H1 (cell line): ENCODE measurements at regions not wholly inside any gene's neighbourhood (a gene's known extent, or its start where the extent isn't known, plus 50 kb on each side); places are given as distances from the start of the nearest gene placed in this dataset.

ENCODE experiments used
- CTCF ChIA-PET: fragments of 300-600 bp; sonication (Branson Sonifier 250); formaldehyde crosslinking; loops from one replicate; lab custom pipeline; 2021; ENCODE audit not compliant: partially characterized antibody; lab: Charles Lee
- POLR2A ChIA-PET: fragments of 300-600 bp; sonication (Branson Sonifier 250); formaldehyde crosslinking; loops from one replicate; lab custom pipeline; 2021; ENCODE audit warnings: inconsistent platforms; ENCODE audit not compliant: partially characterized antibody; lab: Charles Lee
- DNase-seq, 2 experiments: peaks; one replicate each; pipeline versions ENCODE4 v3.0.0 to v3.0.0-alpha.2; 2010 to 2022; ENCODE audit warnings: low spot score in 2 of 2, low read depth in 1 of 2, mixed read lengths in 1 of 2
- FAIRE-seq: peaks from 2 replicates; lab custom pipeline; 2011; peaks lifted over from hg19 to GRCh38; lab: Jason Lieb, UNC
- H2AFZ ChIP-seq: 2 replicates; pipeline ENCODE4 v1.8.1; 2012; ENCODE audit warnings: low read length, inconsistent platforms
- H2AK5ac ChIP-seq: 2 replicates; pipeline ENCODE4 v1.6.1; 2013; ENCODE audit warnings: low read depth, low read length
- H2BK120ac ChIP-seq: replicated peaks from 2 replicates; pipeline ENCODE3; 2013; ENCODE audit warnings: low read depth, low read length, inconsistent platforms
- H2BK12ac ChIP-seq: 2 replicates; pipeline ENCODE4 v1.6.1; 2013; ENCODE audit warnings: low read depth, low read length
- H2BK15ac ChIP-seq: 2 replicates; pipeline ENCODE4 v1.6.1; 2013; ENCODE audit warnings: low read length
- H2BK20ac ChIP-seq: 2 replicates; pipeline ENCODE4 v1.6.1; 2013; ENCODE audit warnings: low read length
- H2BK5ac ChIP-seq: 2 replicates; pipeline ENCODE4 v1.6.1; 2013; ENCODE audit warnings: low read depth, low read length
- H3K14ac ChIP-seq: 2 replicates; pipeline ENCODE4 v1.6.1; 2013; ENCODE audit warnings: inconsistent platforms; ENCODE audit not compliant: insufficient read length
- H3K18ac ChIP-seq: 2 replicates; pipeline ENCODE4 v1.6.1; 2013; ENCODE audit warnings: low read length; ENCODE audit errors: extremely low read depth
- H3K23ac ChIP-seq: 2 replicates; pipeline ENCODE4 v1.6.1; 2013; ENCODE audit warnings: inconsistent platforms; ENCODE audit not compliant: insufficient read length
- H3K23me2 ChIP-seq: 2 replicates; pipeline ENCODE4 v1.6.1; 2013; ENCODE audit warnings: low read depth, low read length
- H3K27ac ChIP-seq: 2 replicates; pipeline ENCODE4 v1.6.1; 2011; ENCODE audit warnings: low read depth, low read length, inconsistent platforms
- H3K27me3 ChIP-seq, 4 experiments: replicated peaks in 1 of 4; 1 replicate in 1 of 4; 2 replicates in 3 of 4; pipeline versions ENCODE4 v1.6.1 to v1.8.1; 2011 to 2013; ENCODE audit warnings: low read length in 3 of 4, mild to moderate bottlenecking in 3 of 4, inconsistent platforms in 2 of 4, mixed read lengths in 2 of 4, moderate library complexity in 1 of 4; ENCODE audit not compliant: control insufficient read depth in 3 of 4, insufficient read depth in 3 of 4; ENCODE audit errors: extremely low read depth in 1 of 4
- H3K36me3 ChIP-seq, 4 experiments: 2 replicates each; pipeline versions ENCODE4 v1.6.1 to v1.8.1; 2011 to 2013; ENCODE audit warnings: mild to moderate bottlenecking in 4 of 4, low read length in 3 of 4, moderate library complexity in 2 of 4, control low read depth in 1 of 4, inconsistent platforms in 1 of 4; ENCODE audit not compliant: insufficient read depth in 4 of 4, control insufficient read depth in 2 of 4
- H3K4ac ChIP-seq: replicated peaks from 2 replicates; pipeline ENCODE3; 2013; ENCODE audit warnings: low read length, low read depth, mixed read lengths, inconsistent platforms; ENCODE audit not compliant: insufficient read length
- H3K4me1 ChIP-seq, 4 experiments: replicated peaks in 1 of 4; 1 replicate in 1 of 4; 2 replicates in 3 of 4; pipeline versions ENCODE4 v1.6.1 to v1.8.1; 2011 to 2013; ENCODE audit warnings: low read length in 3 of 4, inconsistent platforms in 2 of 4, mixed read lengths in 1 of 4; ENCODE audit not compliant: insufficient read depth in 4 of 4, control insufficient read depth in 3 of 4
- H3K4me2 ChIP-seq, 2 experiments: 2 replicates each; pipeline versions ENCODE4 v1.6.1 to v1.8.1; 2011 to 2013; ENCODE audit warnings: low read depth in 2 of 2, low read length in 2 of 2, control low read depth in 1 of 2, inconsistent platforms in 1 of 2, mild to moderate bottlenecking in 1 of 2; ENCODE audit not compliant: insufficient read depth in 1 of 2
- H3K4me3 ChIP-seq, 4 experiments: fragments of 200-600, 300-600 bp in 1 of 4; sonication (generic), shearing (Covaris generic), sonication (Bioruptor Twin) in 1 of 4; 2 replicates each; pipeline versions ENCODE4 v1.5.1 to v1.8.1; 2011 to 2016; ENCODE audit warnings: low read length in 4 of 4, low read depth in 3 of 4, control low read depth in 2 of 4, inconsistent platforms in 2 of 4, mild to moderate bottlenecking in 2 of 4, mixed read lengths in 1 of 4, moderate library complexity in 1 of 4; ENCODE audit not compliant: insufficient read depth in 2 of 4; ENCODE audit errors: extremely low read depth in 1 of 4
- H3K56ac ChIP-seq: replicated peaks from 2 replicates; pipeline ENCODE3; 2013; ENCODE audit warnings: low read depth, mild to moderate bottlenecking, mixed read lengths, low read length, inconsistent platforms; ENCODE audit not compliant: insufficient read length
- H3K79me1 ChIP-seq: 2 replicates; pipeline ENCODE4 v1.6.1; 2013; ENCODE audit warnings: low read depth, low read length, control low read depth
- H3K79me2 ChIP-seq, 2 experiments: 2 replicates each; pipeline versions ENCODE4 v1.6.1 to v1.8.1; 2012 to 2013; ENCODE audit warnings: low read length in 2 of 2, mild to moderate bottlenecking in 2 of 2, inconsistent platforms in 1 of 2; ENCODE audit not compliant: insufficient read depth in 2 of 2, control insufficient read depth in 1 of 2
- H3K9ac ChIP-seq, 4 experiments: replicated peaks in 1 of 4; 1 replicate in 1 of 4; 2 replicates in 3 of 4; pipeline versions ENCODE4 v1.6.1 to v1.8.1; 2011 to 2013; ENCODE audit warnings: low read depth in 3 of 4, low read length in 3 of 4, control low read depth in 2 of 4, mild to moderate bottlenecking in 2 of 4, moderate library complexity in 2 of 4, inconsistent platforms in 1 of 4; ENCODE audit errors: extremely low read depth in 1 of 4
- H3K9me3 ChIP-seq, 2 experiments: 2 replicates each; pipeline versions ENCODE4 v1.6.1 to v1.8.1; 2012 to 2013; ENCODE audit warnings: mild to moderate bottlenecking in 2 of 2, moderate library complexity in 2 of 2, control low read depth in 1 of 2, inconsistent platforms in 1 of 2, low read depth in 1 of 2, low read length in 1 of 2, mixed read lengths in 1 of 2; ENCODE audit not compliant: insufficient read depth in 2 of 2
- H4K20me1 ChIP-seq, 2 experiments: replicated peaks in 1 of 2; 2 replicates each; pipeline versions ENCODE3 to v1.8.1; 2011 to 2013; ENCODE audit warnings: inconsistent platforms in 2 of 2, low read length in 2 of 2, mild to moderate bottlenecking in 1 of 2; ENCODE audit not compliant: insufficient read depth in 2 of 2, control insufficient read depth in 1 of 2
- H4K5ac ChIP-seq: 2 replicates; pipeline ENCODE4 v1.6.1; 2013; ENCODE audit warnings: low read length, low read depth, mixed read lengths, inconsistent platforms; ENCODE audit not compliant: insufficient read length
- H4K8ac ChIP-seq: 2 replicates; pipeline ENCODE4 v1.8.0; 2013; ENCODE audit warnings: mild to moderate bottlenecking, moderate library complexity, low read length, inconsistent platforms; ENCODE audit not compliant: insufficient read depth; ENCODE audit errors: extremely low read depth
- H4K91ac ChIP-seq: replicated peaks from 2 replicates; pipeline ENCODE3; 2013; ENCODE audit warnings: low read length, mixed read lengths, inconsistent platforms; ENCODE audit not compliant: insufficient read length
- ASH2L ChIP-seq: fragments of 200-600, 300-600 bp; sonication (generic); IDR thresholded peaks from one replicate; pipeline ENCODE4 v1.7.1; 2017; ENCODE audit warnings: low read length
- EZH2 ChIP-seq: fragments of 200-600 bp; sonication (generic); IDR thresholded peaks from 2 replicates; pipeline ENCODE4 v1.7.1; 2012; ENCODE audit warnings: low read depth, mild to moderate bottlenecking, moderate library complexity, low read length, inconsistent platforms; ENCODE audit not compliant: severe bottlenecking
- HDAC6 ChIP-seq: IDR thresholded peaks from one replicate; pipeline ENCODE4 v1.7.1; 2012; ENCODE audit warnings: low read depth, mild to moderate bottlenecking, inconsistent platforms, low read length, moderate library complexity
- KDM5A ChIP-seq: fragments of 200-600 bp; IDR thresholded peaks from 2 replicates; pipeline ENCODE4 v1.7.1; 2012; ENCODE audit warnings: mild to moderate bottlenecking, low read length, inconsistent platforms, mixed read lengths
- POU5F1 ChIP-seq: IDR thresholded peaks from 2 replicates; pipeline ENCODE4 v1.6.1; 2011; ENCODE audit warnings: low read depth, mild to moderate bottlenecking, low read length, moderate library complexity
- SIN3A ChIP-seq, 2 experiments: IDR thresholded peaks in 1 of 2; conservative IDR thresholded peaks in 1 of 2; 2 replicates each; pipeline ENCODE4 v1.6.1; 2011 to 2012; ENCODE audit warnings: low read length in 2 of 2, improper control_type of control experiment in 1 of 2, low read depth in 1 of 2, mild to moderate bottlenecking in 1 of 2
- SRF ChIP-seq: IDR thresholded peaks from 2 replicates; pipeline ENCODE4 v1.6.1; 2011; ENCODE audit warnings: mild to moderate bottlenecking, low read depth, low read length, moderate library complexity
- WGBS, 2 experiments: shearing (Covaris generic) in 1 of 2; methylation state at CpG; one replicate each; pipeline versions ENCODE4 v1.1.6 to v1.1.7; 2013 to 2015; ENCODE audit warnings: low lambda C conversion rate in 2 of 2, mixed read lengths in 2 of 2, inconsistent platforms in 1 of 2, low coverage in 1 of 2, missing lambda C conversion rate in 1 of 2; ENCODE audit not compliant: insufficient replicate concordance in 2 of 2, insufficient coverage in 1 of 2, insufficient read length in 1 of 2; ENCODE audit errors: extremely low coverage in 1 of 2, missing lambda C conversion rate in 1 of 2; 5-methylcytosine and 5-hydroxymethylcytosine counted together
- TF ChIP-seq, protein P1 (sequence below): IDR thresholded peaks from 2 replicates; pipeline ENCODE4 v1.6.1; 2012; ENCODE audit warnings: inconsistent platforms
- TF ChIP-seq, protein P2 (sequence below), 3 experiments: IDR thresholded peaks; 1 replicate in 2 of 3; 2 replicates in 1 of 3; pipeline versions ENCODE4 v1.5.1 to v1.6.1; 2011; ENCODE audit warnings: low read length in 3 of 3, mild to moderate bottlenecking in 3 of 3, inconsistent platforms in 2 of 3, low read depth in 1 of 3, moderate library complexity in 1 of 3; ENCODE audit not compliant: insufficient read depth in 1 of 3; ENCODE audit errors: control extremely low read depth in 1 of 3
- TF ChIP-seq, protein P3 (sequence below): IDR thresholded peaks from 2 replicates; pipeline ENCODE4 v1.6.1; 2011; ENCODE audit warnings: low read depth, mild to moderate bottlenecking, low read length; ENCODE audit not compliant: insufficient read depth

DNA sequence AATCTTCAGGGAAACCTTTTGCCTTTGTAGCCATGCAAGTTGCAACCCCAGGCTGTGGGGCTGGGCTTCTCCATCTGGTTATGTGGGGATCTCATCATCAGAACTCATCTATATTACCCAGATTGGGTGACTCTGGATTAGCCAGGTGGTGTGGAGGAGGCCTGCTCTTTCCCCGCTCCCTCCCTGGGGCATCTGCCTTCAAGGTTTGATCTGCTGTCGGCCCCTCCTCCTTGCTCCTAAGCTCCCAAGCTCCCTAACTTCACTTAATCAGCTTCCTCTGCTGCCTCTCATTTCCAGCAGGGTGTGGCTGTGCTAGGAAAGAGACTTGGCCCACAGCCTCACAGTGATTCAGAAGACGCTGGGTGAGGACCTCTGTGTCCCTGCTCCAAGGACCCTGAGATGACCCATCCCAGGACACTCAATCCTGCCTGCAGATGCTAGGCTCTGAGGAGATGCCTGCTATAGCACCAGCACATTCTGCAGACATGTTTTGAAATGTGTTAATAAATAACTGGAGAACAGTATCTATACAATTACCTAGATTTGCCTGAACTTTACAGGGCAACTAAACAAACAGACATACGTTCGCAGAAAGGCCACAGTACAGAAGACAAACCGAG, 392.1 kb upstream of the PODXL start:
- Histone ChIP-seq H3K27me3 (peaks cover 0 to 14% (median 6%) of the 10 kb centered on the region in 4 experiments; a peak in 3 of 7 replicates), H3K56ac (no peak overlapping the region), H2BK5ac (no peak overlapping the region), H3K18ac (no peak overlapping the region), H3K23me2 (no peaks in the 10 kb centered on the region), H2BK20ac (no peak overlapping the region), H3K4me3 (no peak overlapping the region), H3K14ac (no peak overlapping the region), H3K4me2 (no peak overlapping the region), H4K91ac (no peak overlapping the region), H3K23ac (no peak overlapping the region), H3K27ac (no peak overlapping the region), H3K79me1 (no peaks in the 10 kb centered on the region), H2BK15ac (no peak overlapping the region), H4K20me1 (no peaks in the 10 kb centered on the region), H4K8ac (no peak overlapping the region), H3K79me2 (no peaks in the 10 kb centered on the region), H4K5ac (no peak overlapping the region), H2BK120ac (no peak overlapping the region), H3K36me3 (no peaks in the 10 kb centered on the region), H3K9me3 (no peaks in the 10 kb centered on the region), H2AK5ac (no peak overlapping the region), H3K4me1 (no peaks in the 10 kb centered on the region; a peak in 1 of 7 replicates), H2BK12ac (no peak overlapping the region), H3K9ac (no peak overlapping the region), H2AFZ (no peak overlapping the region), H3K4ac (no peak overlapping the region)
- POLR2A ChIA-PET: no interaction called here
- DNase-seq (no peak), FAIRE-seq (no peak)
- WGBS, 2 experiments: 82% methylated on average over 5 of the region's 6 CpGs; no CpG with 5 or more reads in 1 of the 2 experiments
- CTCF ChIA-PET: interaction anchor here (0.6 to 2.3 kb wide), 10 partner anchors 10 to 632 kb away, joined by 3 to 6 read pairs (median 3); no protein-coding TSS in a partner anchor
- no peak for TF ChIP-seq HDAC6
- TF ChIP-seq POU5F1: no peak
- no peak for TF ChIP-seq SIN3A (conservative IDR thresholded peaks at IDR 0.05 in 1 of 2, IDR thresholded peaks at IDR 0.05 in 1 of 2; ENCODE audit: low read depth in 1 of 2, low read length in 2 of 2)
- TF ChIP-seq EZH2: no peak
- TF ChIP-seq SRF: no peak
- TF ChIP-seq, protein P1, sequence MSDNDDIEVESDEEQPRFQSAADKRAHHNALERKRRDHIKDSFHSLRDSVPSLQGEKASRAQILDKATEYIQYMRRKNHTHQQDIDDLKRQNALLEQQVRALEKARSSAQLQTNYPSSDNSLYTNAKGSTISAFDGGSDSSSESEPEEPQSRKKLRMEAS: no peak
- no peak for TF ChIP-seq KDM5A
- TF ChIP-seq, protein P2, sequence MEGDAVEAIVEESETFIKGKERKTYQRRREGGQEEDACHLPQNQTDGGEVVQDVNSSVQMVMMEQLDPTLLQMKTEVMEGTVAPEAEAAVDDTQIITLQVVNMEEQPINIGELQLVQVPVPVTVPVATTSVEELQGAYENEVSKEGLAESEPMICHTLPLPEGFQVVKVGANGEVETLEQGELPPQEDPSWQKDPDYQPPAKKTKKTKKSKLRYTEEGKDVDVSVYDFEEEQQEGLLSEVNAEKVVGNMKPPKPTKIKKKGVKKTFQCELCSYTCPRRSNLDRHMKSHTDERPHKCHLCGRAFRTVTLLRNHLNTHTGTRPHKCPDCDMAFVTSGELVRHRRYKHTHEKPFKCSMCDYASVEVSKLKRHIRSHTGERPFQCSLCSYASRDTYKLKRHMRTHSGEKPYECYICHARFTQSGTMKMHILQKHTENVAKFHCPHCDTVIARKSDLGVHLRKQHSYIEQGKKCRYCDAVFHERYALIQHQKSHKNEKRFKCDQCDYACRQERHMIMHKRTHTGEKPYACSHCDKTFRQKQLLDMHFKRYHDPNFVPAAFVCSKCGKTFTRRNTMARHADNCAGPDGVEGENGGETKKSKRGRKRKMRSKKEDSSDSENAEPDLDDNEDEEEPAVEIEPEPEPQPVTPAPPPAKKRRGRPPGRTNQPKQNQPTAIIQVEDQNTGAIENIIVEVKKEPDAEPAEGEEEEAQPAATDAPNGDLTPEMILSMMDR (IDR thresholded peaks at IDR 0.05; ENCODE audit: control extremely low read depth in 1 of 3, insufficient read depth in 1 of 3, low read depth in 1 of 3, low read length in 3 of 3): no peak
- TF ChIP-seq, protein P3, sequence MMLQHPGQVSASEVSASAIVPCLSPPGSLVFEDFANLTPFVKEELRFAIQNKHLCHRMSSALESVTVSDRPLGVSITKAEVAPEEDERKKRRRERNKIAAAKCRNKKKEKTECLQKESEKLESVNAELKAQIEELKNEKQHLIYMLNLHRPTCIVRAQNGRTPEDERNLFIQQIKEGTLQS: no peak
- TF ChIP-seq ASH2L: no peak
